MCF 10A (cell line): ENCODE measurements at regions not wholly inside any gene's neighbourhood (a gene's known extent, or its start where the extent isn't known, plus 50 kb on each side); places are given as distances from the start of the nearest gene placed in this dataset.
A peak's percentile ranks its signal among the peaks of the same experiment; 100 is the strongest.

Experiments
- BruUV-seq: library from RNA; stranded (reverse); fragments of 400-500 nt; replicated peaks from 2 replicates; lab custom pipeline; 2021; lab: Mats Ljungman, UMichigan
- CTCF ChIA-PET: fragments of 300-600 bp; sonication (Branson Sonifier 250); formaldehyde crosslinking; extraction: SDS; loops from one replicate; lab custom pipeline; 2021; ENCODE audit warnings: antibody characterized with exemption, inconsistent platforms; lab: Yijun Ruan, JAX
- POLR2A ChIA-PET: fragments of 300-600, 350-650 bp; sonication (Branson Sonifier 250); formaldehyde crosslinking; extraction: SDS; loops from one replicate; lab custom pipeline; 2020; ENCODE audit warnings: antibody characterized with exemption, inconsistent platforms; lab: Yijun Ruan, JAX
- DNase-seq: peaks from one replicate; pipeline ENCODE4 v3.0.0-alpha.2; 2018; ENCODE audit not compliant: unreplicated experiment
- H3K27ac Mint-ChIP-seq: one replicate; pipeline ENCODE4 v1.8.0; 2022; ENCODE audit warnings: mild to moderate bottlenecking, low read depth, mixed read lengths; ENCODE audit not compliant: unreplicated experiment
- H3K27me3 Mint-ChIP-seq: one replicate; pipeline ENCODE4 v1.8.0; 2022; ENCODE audit warnings: mixed read lengths; ENCODE audit not compliant: insufficient read depth, unreplicated experiment
- H3K36me3 Mint-ChIP-seq: one replicate; pipeline ENCODE4 v1.8.0; 2022; ENCODE audit warnings: mild to moderate bottlenecking, moderate library complexity, mixed read lengths; ENCODE audit not compliant: insufficient read depth, unreplicated experiment
- H3K4me1 Mint-ChIP-seq: one replicate; pipeline ENCODE4 v1.8.0; 2022; ENCODE audit warnings: mixed read lengths; ENCODE audit not compliant: insufficient read depth, unreplicated experiment
- H3K4me3 Mint-ChIP-seq: one replicate; pipeline ENCODE4 v1.8.0; 2022; ENCODE audit warnings: mild to moderate bottlenecking, moderate library complexity, mixed read lengths; ENCODE audit not compliant: unreplicated experiment
- H3K9me3 Mint-ChIP-seq: one replicate; pipeline ENCODE4 v1.8.0; 2022; ENCODE audit warnings: mixed read lengths; ENCODE audit not compliant: unreplicated experiment
- intact Hi-C: fragments of 100-400 bp; cut with micrococcal nuclease; formaldehyde crosslinking; loops from 2 replicates; pipeline ENCODE4 v1.14.1; 2022
- TF ChIP-seq, protein P1 (sequence below): fragments of 200-600 bp; IDR thresholded peaks from one replicate; pipeline ENCODE4 v1.8.0; 2022; ENCODE audit warnings: antibody characterized with exemption, mild to moderate bottlenecking; ENCODE audit not compliant: unreplicated experiment

DNA sequence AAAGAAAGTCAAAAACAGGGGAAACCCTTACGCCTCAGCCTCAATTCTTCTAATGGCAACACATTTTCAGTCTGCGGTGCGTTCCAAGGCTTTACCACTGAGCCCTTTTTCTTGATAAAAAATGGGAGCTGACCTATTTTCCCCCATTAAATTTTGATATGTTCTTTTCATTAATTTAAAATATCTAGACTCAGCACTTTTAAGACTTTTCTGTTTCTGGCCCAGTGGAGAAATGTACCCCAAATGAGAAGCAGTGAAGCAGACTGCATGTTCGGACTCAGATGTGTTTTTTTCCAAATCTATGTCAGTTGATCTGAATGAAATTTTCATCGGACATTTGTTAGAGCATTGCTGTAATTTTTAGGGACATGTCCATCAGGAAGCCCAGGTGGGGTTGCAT is 126.2 kb downstream of the SEC23IP start:
- H3K4me3 Mint-ChIP-seq = no peak overlapping the region
- TF ChIP-seq, protein P1, sequence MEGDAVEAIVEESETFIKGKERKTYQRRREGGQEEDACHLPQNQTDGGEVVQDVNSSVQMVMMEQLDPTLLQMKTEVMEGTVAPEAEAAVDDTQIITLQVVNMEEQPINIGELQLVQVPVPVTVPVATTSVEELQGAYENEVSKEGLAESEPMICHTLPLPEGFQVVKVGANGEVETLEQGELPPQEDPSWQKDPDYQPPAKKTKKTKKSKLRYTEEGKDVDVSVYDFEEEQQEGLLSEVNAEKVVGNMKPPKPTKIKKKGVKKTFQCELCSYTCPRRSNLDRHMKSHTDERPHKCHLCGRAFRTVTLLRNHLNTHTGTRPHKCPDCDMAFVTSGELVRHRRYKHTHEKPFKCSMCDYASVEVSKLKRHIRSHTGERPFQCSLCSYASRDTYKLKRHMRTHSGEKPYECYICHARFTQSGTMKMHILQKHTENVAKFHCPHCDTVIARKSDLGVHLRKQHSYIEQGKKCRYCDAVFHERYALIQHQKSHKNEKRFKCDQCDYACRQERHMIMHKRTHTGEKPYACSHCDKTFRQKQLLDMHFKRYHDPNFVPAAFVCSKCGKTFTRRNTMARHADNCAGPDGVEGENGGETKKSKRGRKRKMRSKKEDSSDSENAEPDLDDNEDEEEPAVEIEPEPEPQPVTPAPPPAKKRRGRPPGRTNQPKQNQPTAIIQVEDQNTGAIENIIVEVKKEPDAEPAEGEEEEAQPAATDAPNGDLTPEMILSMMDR = no peak
- no TSS peak for BruUV-seq

GRCh38 chr10:120019568-120019967 is 127.0 kb downstream of the SEC23IP start:
- no peaks in the 10 kb centered on the region for H3K4me1 Mint-ChIP-seq
- POLR2A ChIA-PET = no interaction called here
- peaks cover 79% of the 10 kb centered on the region for H3K27me3 Mint-ChIP-seq
- CTCF ChIA-PET = no interaction called here
- intact Hi-C loops = no loop called here
- TF ChIP-seq, protein P1 = no peak
- H3K4me3 Mint-ChIP-seq = no peak overlapping the region
- H3K36me3 Mint-ChIP-seq = no peaks in the 10 kb centered on the region
- H3K27ac Mint-ChIP-seq = no peak overlapping the region
- no peak for DNase-seq
- no peaks in the 10 kb centered on the region for H3K9me3 Mint-ChIP-seq
- BruUV-seq = no TSS peak

More for the DNA sequence above, 126.2 kb downstream of the SEC23IP start:
- POLR2A ChIA-PET = no interaction called here
- DNase-seq = no peak
- H3K36me3 Mint-ChIP-seq = no peaks in the 10 kb centered on the region
- H3K27me3 Mint-ChIP-seq = peaks cover 74% of the 10 kb centered on the region
- intact Hi-C loops = no loop called here
- no peak overlapping the region for H3K27ac Mint-ChIP-seq
- H3K9me3 Mint-ChIP-seq = no peaks in the 10 kb centered on the region
- H3K4me1 Mint-ChIP-seq = no peaks in the 10 kb centered on the region
- CTCF ChIA-PET = interaction anchor here (0.9 kb wide), 1 partner anchor 18 kb away, joined by 3 read pairs; no protein-coding TSS in a partner anchor

DNA sequence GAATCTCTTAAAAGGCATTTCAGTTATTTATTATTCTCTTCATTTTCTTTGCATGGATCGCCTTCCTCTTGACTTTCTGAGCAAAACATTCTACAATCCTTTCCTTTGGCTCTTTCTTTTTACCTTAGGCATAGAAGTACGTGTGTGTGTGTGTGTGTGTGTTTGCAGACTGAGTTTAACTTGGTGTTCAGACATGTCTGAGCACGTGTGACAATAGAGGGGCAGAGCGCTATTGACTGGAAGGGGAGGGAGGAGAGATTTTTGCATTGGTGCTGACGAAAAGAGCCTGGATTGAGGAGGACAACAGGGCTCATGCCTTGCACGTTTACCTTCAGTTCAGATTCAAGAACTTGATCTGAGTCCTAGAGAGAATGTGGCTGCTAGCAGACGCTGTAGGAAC is 129.8 kb downstream of the SEC23IP start:
- TF ChIP-seq, protein P1 = no peak
- CTCF ChIA-PET = interaction anchor here (0.6 kb wide), 1 partner anchor 31 kb away, joined by 3 read pairs; no protein-coding TSS in a partner anchor
- Mint-ChIP-seq H3K36me3 (no peaks in the 10 kb centered on the region), H3K4me1 (no peaks in the 10 kb centered on the region), H3K4me3 (no peak overlapping the region), H3K9me3 (no peaks in the 10 kb centered on the region), H3K27ac (no peak overlapping the region), H3K27me3 (peaks cover 61% of the 10 kb centered on the region)
- POLR2A ChIA-PET = no interaction called here
- BruUV-seq = no TSS peak
- intact Hi-C loops = no loop called here
- DNase-seq = peak; percentile 14

- ChIA-PET CTCF (interaction anchor here (0.6 kb wide), 1 partner anchor 44 kb away, joined by 3 read pairs; no protein-coding TSS in a partner anchor), POLR2A (no interaction called here)
- intact Hi-C loops = no loop called here
- Mint-ChIP-seq H3K9me3 (no peaks in the 10 kb centered on the region), H3K36me3 (no peaks in the 10 kb centered on the region), H3K27ac (no peak overlapping the region), H3K4me1 (no peaks in the 10 kb centered on the region), H3K4me3 (no peak overlapping the region), H3K27me3 (no peaks in the 10 kb centered on the region)
- BruUV-seq = no TSS peak
- DNase-seq = no peak
- TF ChIP-seq, protein P1 = no peak
Measured at GRCh38 chr10:120034236-120034635, 141.7 kb downstream of the SEC23IP start.
